GM13976 (cell line): ENCODE measurements at regions not wholly inside any gene's neighbourhood (a gene's known extent, or its start where the extent isn't known, plus 50 kb on each side); places are given as distances from the start of the nearest gene placed in this dataset.

ENCODE experiments used
- DNase-seq: peaks from one replicate; pipeline ENCODE4 v3.0.0; 2012; ENCODE audit warnings: low spot score
- CTCF ChIP-seq: IDR thresholded peaks from 2 replicates; pipeline ENCODE4 v1.5.1; 2012; ENCODE audit warnings: borderline replicate concordance, mild to moderate bottlenecking; ENCODE audit not compliant: insufficient read depth; ENCODE audit errors: extremely low read depth, missing control alignments, control extremely low read depth
- in situ Hi-C: fragments of 300-500 bp; cut with MboI; formaldehyde crosslinking; loops from one replicate; pipeline ENCODE4 v1.12.0; 2022; ENCODE audit warnings: low sequenced_read_pairs, mixed read lengths, inconsistent platforms; ENCODE audit not compliant: unreplicated experiment

GRCh38 chr5:111972080-111972479 is 215.1 kb upstream of the NREP start:
- no peak for DNase-seq
- TF ChIP-seq CTCF, result no peak
- in situ Hi-C loops, result no loop called here

- DNase-seq, result no peak
- in situ Hi-C loops, result no loop called here
- no peak for TF ChIP-seq CTCF
These were observed 211.5 kb upstream of the NREP start for GRCh38 chr5:111968459-111968858.

GRCh38 chr5:111967463-111967862 is 210.5 kb upstream of the NREP start:
- no peak for TF ChIP-seq CTCF
- DNase-seq, result no peak
- in situ Hi-C loops, result no loop called here

GRCh38 chr5:111966290-111966689 is 209.3 kb upstream of the NREP start:
- no peak for TF ChIP-seq CTCF
- DNase-seq, result no peak
- in situ Hi-C loops, result no loop called here

- in situ Hi-C loops, result no loop called here
- TF ChIP-seq CTCF, result no peak
- DNase-seq, result no peak
These were observed 206.6 kb upstream of the NREP start for GRCh38 chr5:111963555-111963954.

GRCh38 chr5:111962906-111963305 is 205.9 kb upstream of the NREP start:
- no peak for DNase-seq
- in situ Hi-C loops, result no loop called here
- TF ChIP-seq CTCF, result no peak

GRCh38 chr5:111961862-111962261 is 204.9 kb upstream of the NREP start:
- TF ChIP-seq CTCF, result no peak
- in situ Hi-C loops, result no loop called here
- no peak for DNase-seq
